Thoracic aorta (tissue), 2 donors: ENCODE measurements at regions not wholly inside any gene's neighbourhood (a gene's known extent, or its start where the extent isn't known, plus 50 kb on each side); places are given as distances from the start of the nearest gene placed in this dataset.
"Not testable (repeated sequence)": the region's sequence is repeated elsewhere in the genome, so short reads cannot be mapped to it uniquely, and the experiment has no call there.

ENCODE experiments used
- ATAC-seq: fragments of 150-250 bp; one replicate; pipeline ENCODE4 v1.8.0; 2017; ENCODE audit warnings: low read depth; ENCODE audit not compliant: insufficient number of reproducible peaks, low FRiP score
- DNase-seq: peaks from one replicate; pipeline ENCODE4 v3.0.0-alpha.2; 2020; ENCODE audit warnings: low spot score
- H3K27ac ChIP-seq, 2 donors: fragments of 200-600 bp; sonication (generic); 1 replicate in 1 of 2; 2 replicates in 1 of 2; pipeline ENCODE4 v1.5.1; 2016; ENCODE audit warnings: mild to moderate bottlenecking in 2 of 2, moderate library complexity in 2 of 2
- H3K27me3 ChIP-seq: fragments of 200-600 bp; sonication (generic); replicated peaks from 2 replicates; pipeline ENCODE4 v1.6.0; 2016; ENCODE audit warnings: mild to moderate bottlenecking; ENCODE audit not compliant: insufficient read depth
- H3K36me3 ChIP-seq: fragments of 200-600 bp; sonication (generic); one replicate; pipeline ENCODE4 v1.5.1; 2016
- H3K4me1 ChIP-seq, 2 donors: fragments of 200-600 bp; sonication (generic); 1 replicate in 1 of 2; 2 replicates in 1 of 2; pipeline versions ENCODE4 v1.5.1 to v1.6.0; 2016; ENCODE audit warnings: low read depth in 2 of 2, mild to moderate bottlenecking in 1 of 2; ENCODE audit not compliant: control insufficient read depth in 1 of 2
- H3K4me3 ChIP-seq: fragments of 200-600 bp; sonication (generic); 2 replicates; pipeline ENCODE4 v1.5.1; 2016; ENCODE audit warnings: mild to moderate bottlenecking
- H3K9me3 ChIP-seq: fragments of 200-600 bp; sonication (generic); 2 replicates; pipeline ENCODE4 v1.5.1; 2016
- CTCF ChIP-seq: fragments of 200-600 bp; sonication (generic); IDR thresholded peaks from one replicate; pipeline ENCODE4 v1.5.1; 2019; ENCODE audit warnings: antibody characterized with exemption

GRCh38 chr13:46468570-46469463 lies 81.8 kb upstream of the RUBCNL start:
- H3K27ac ChIP-seq = peak overlapping the region; percentile 47 to 60
- peak overlapping the region; percentile 49 for H3K4me3 ChIP-seq
- peaks cover 16 to 28% of the 10 kb centered on the region in 2 donors for H3K4me1 ChIP-seq
- H3K36me3 ChIP-seq = no peaks in the 10 kb centered on the region
- no peaks in the 10 kb centered on the region for H3K9me3 ChIP-seq
- ATAC-seq (peak; percentile 72), DNase-seq (no peak)
- no peak for TF ChIP-seq CTCF
- no peaks in the 10 kb centered on the region for H3K27me3 ChIP-seq

DNA sequence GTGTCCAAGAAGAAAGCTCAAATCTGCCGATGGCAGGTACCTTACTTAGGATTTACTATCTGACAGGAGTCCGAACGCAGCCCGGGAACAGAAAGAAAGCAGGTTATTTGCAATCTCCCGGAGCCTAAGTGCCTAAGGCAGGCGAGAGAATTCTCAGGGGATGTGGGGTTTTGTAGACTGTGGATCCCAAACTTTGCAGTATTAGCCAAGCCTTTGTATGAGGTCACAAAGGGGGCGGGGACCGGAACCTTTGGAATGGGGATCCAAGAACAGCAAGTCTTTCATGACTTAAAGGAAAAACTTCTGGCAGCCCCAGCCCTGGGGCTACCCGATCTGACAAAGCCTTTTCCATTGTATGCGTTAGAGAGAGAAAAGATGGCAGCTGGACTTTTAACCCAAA lies 80.6 kb upstream of the RUBCNL start:
- H3K9me3 ChIP-seq, H3K36me3 ChIP-seq, ATAC-seq, DNase-seq, H3K27me3 ChIP-seq: not testable (repeated sequence)
- H3K27ac ChIP-seq = peak overlapping the region in 1 of 2 donors; percentile 60
- H3K4me1 ChIP-seq = peaks cover 16 to 28% of the 10 kb centered on the region in 2 donors
- H3K4me3 ChIP-seq = peak overlapping the region; percentile 49

DNA sequence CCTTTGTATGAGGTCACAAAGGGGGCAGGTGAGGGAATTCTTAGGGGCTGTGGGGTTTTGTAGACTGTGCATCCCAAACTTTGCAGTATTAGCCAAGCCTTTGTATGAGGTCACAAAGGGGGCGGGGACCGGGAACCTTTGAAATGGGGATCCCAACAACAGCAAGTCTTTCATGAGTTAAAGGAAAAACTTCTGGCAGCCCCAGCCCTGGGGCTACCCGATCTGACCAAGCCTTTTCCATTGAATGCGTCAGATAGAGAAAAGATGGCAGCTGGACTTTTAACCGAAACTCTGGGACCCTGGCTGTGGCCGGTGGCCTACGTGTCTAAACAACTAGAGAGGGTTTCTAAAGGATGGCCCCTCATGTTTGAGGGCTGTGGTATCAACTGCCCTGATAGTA lies 79.0 kb upstream of the RUBCNL start:
- not testable (repeated sequence) for H3K9me3 ChIP-seq, DNase-seq, H3K4me3 ChIP-seq, H3K27ac ChIP-seq, ATAC-seq, H3K36me3 ChIP-seq, H3K27me3 ChIP-seq
- peaks cover 16 to 28% of the 10 kb centered on the region in 2 donors for H3K4me1 ChIP-seq

DNA sequence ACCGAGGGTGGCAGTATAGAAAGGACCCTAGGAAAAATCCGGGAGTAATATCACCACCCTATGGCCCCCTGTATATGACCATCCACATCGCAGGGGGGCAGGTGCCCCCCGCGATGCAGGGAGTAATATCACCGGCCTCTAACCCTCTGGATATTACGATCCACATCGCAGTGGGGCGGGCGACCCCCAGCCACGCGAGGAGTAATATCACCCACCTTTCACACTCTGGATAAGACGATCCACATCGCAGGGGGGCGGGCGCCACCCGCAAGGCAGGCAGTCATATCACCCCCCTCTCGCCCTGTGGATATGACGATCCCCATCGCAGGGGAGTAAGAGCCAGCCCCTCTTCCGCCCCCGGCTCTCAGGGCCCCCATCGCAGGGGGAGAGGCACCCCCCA lies 76.7 kb upstream of the RUBCNL start:
- no peak overlapping the region for H3K4me3 ChIP-seq
- no peak for TF ChIP-seq CTCF
- no peaks in the 10 kb centered on the region for H3K27me3 ChIP-seq
- DNase-seq (no peak), ATAC-seq (no peak)
- no peak overlapping the region for H3K27ac ChIP-seq
- H3K4me1 ChIP-seq = peaks cover 5 to 16% of the 10 kb centered on the region in 2 donors
- H3K36me3 ChIP-seq = no peaks in the 10 kb centered on the region
- no peaks in the 10 kb centered on the region for H3K9me3 ChIP-seq

DNA sequence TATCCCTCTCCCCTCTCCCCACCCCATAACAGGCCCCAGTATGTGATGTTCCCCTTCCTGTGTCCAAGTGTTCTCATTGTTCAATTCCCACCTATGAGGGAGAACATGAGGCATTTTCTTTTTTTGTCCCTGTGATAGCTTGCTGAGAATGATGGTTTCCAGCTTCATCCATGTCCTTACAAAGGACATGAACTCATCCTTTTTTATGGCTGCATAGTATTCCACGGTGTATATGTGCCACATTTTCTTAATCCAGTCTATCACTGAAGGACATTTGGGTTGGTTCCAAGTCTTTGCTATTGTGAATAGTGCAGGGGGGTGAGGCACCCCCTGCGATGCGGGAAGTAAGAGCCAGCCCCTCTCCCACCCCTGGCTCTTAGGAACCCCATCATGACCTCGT lies 73.2 kb upstream of the RUBCNL start:
- not testable (repeated sequence) for H3K4me3 ChIP-seq, H3K9me3 ChIP-seq, H3K27ac ChIP-seq, H3K27me3 ChIP-seq, H3K4me1 ChIP-seq, ATAC-seq, DNase-seq, H3K36me3 ChIP-seq

GRCh38 chr13:46457255-46457654 lies 70.2 kb upstream of the RUBCNL start:
- not testable (repeated sequence) for H3K4me1 ChIP-seq, H3K27ac ChIP-seq, H3K9me3 ChIP-seq, H3K36me3 ChIP-seq, DNase-seq, H3K4me3 ChIP-seq, H3K27me3 ChIP-seq, ATAC-seq

DNA sequence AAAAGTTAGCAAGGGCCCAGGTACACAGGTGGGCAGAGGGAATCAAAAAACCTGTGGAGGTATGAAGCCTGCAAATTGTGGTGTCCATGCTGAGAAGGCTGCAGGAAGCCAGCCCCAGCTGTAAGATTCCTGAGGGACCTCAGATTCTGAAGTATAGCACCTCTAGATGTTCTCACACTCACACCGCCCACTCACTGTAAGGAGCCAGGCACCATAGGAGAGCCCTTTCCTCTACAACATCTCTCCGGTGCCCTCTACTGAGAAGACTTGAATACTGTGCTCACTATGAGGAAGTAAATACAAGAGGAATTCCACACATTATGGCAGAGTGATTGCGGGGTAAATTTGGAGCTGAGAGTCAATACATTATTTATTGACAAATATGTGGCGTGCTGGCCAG lies 68.9 kb upstream of the RUBCNL start:
- H3K27ac ChIP-seq, H3K4me1 ChIP-seq, H3K36me3 ChIP-seq, H3K4me3 ChIP-seq, H3K9me3 ChIP-seq, DNase-seq, H3K27me3 ChIP-seq, ATAC-seq: not testable (repeated sequence)

DNA sequence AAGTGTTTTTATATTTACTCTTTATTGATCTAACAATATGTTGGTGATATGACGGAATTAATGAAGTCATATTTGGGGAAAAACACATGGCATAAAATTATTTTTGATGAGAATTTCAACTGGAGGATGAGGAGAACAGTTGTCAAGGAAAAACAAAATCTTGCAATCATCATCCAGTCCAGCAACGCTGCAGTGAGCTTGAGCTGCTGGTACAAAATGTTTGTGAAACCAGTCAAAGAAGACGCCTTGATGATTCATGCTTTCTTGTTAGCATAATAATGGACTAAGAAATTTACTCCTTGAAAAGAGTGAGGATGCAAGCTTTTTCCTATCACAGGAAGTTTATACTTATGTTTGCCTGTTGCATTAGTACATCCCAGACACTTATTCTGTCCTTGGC lies 64.1 kb upstream of the RUBCNL start:
- not testable (repeated sequence) for H3K9me3 ChIP-seq, H3K27ac ChIP-seq, H3K4me1 ChIP-seq, H3K4me3 ChIP-seq, DNase-seq, H3K27me3 ChIP-seq, H3K36me3 ChIP-seq, ATAC-seq

GRCh38 chr13:46449949-46450348 lies 62.9 kb upstream of the RUBCNL start:
- H3K36me3 ChIP-seq, H3K9me3 ChIP-seq, DNase-seq, H3K27ac ChIP-seq, H3K4me3 ChIP-seq, ATAC-seq, H3K27me3 ChIP-seq, H3K4me1 ChIP-seq: not testable (repeated sequence)

DNA sequence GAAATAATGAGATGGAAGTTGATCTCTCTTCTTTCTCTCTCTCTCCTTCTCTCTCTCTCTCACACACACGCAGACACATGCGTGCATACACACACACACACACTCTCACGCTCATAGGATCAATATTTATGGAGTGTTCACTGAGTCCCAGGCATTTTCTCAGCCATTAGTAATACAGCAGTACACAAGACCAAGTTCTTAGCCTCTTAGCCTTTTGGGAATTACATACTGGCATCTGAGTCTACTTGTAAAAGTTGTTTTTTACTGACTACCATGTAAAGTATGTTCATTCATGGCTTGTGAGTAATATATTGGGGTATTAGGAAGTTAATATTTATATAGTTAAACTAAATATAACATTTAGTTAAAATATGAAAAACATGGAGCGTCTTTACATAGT lies 61.1 kb upstream of the RUBCNL start:
- H3K9me3 ChIP-seq, H3K27ac ChIP-seq, H3K36me3 ChIP-seq, H3K4me3 ChIP-seq, H3K27me3 ChIP-seq, DNase-seq, H3K4me1 ChIP-seq: not testable (repeated sequence)
- ATAC-seq = peak; percentile 43

GRCh38 chr13:46437808-46438404 lies 50.9 kb upstream of the RUBCNL start:
- H3K9me3 ChIP-seq, H3K36me3 ChIP-seq, H3K27me3 ChIP-seq, ATAC-seq, H3K27ac ChIP-seq, H3K4me1 ChIP-seq, DNase-seq: not testable (repeated sequence)
- peak overlapping the region; percentile 41 for H3K4me3 ChIP-seq
